NCI-H146 treated with DMSO at 0.1 percent for 48 hours (cell line): ENCODE measurements at regions not wholly inside any gene's neighbourhood (a gene's known extent, or its start where the extent isn't known, plus 50 kb on each side); places are given as distances from the start of the nearest gene placed in this dataset.

Experiments
- DNase-seq: peaks from one replicate; lab custom pipeline; 2025; ENCODE audit not compliant: unreplicated experiment; lab: John Stamatoyannopoulos, UW

- DNase-seq, result no peak
These were observed 91.8 kb upstream of the TNC start for GRCh38 chr9:115209601-115210306.

- DNase-seq, result no peak
These were observed 92.7 kb upstream of the TNC start for GRCh38 chr9:115210699-115211098.

GRCh38 chr9:115211413-115212124 is 93.6 kb upstream of the TNC start:
- no peak for DNase-seq

GRCh38 chr9:115212125-115212605 is 94.2 kb upstream of the TNC start:
- no peak for DNase-seq

GRCh38 chr9:115212832-115213231 is 94.9 kb upstream of the TNC start:
- no peak for DNase-seq

- DNase-seq, result no peak
These were observed 95.9 kb upstream of the TNC start for GRCh38 chr9:115213818-115214334.

- no peak for DNase-seq
These were observed 98.9 kb upstream of the TNC start for GRCh38 chr9:115216873-115217272.

- DNase-seq, result no peak
These were observed 102.5 kb upstream of the TNC start for GRCh38 chr9:115220319-115221005.

- no peak for DNase-seq
These were observed 105.5 kb upstream of the TNC start for GRCh38 chr9:115223471-115223870.

- DNase-seq, result no peak
These were observed 107.6 kb upstream of the TNC start for GRCh38 chr9:115225459-115226116.

- DNase-seq, result no peak
These were observed 108.2 kb upstream of the TNC start for GRCh38 chr9:115226152-115226551.

- DNase-seq, result no peak
These were observed 111.5 kb upstream of the TNC start for GRCh38 chr9:115229496-115229895.

GRCh38 chr9:115230924-115231515 is 113.1 kb upstream of the TNC start:
- no peak for DNase-seq

- no peak for DNase-seq
These were observed 114.3 kb upstream of the TNC start for GRCh38 chr9:115232181-115232774.

- DNase-seq, result no peak
These were observed 116.1 kb upstream of the TNC start for GRCh38 chr9:115234094-115234493.

- DNase-seq, result no peak
These were observed 117.3 kb upstream of the TNC start for GRCh38 chr9:115235221-115235620.

- no peak for DNase-seq
These were observed 119.5 kb upstream of the TNC start for GRCh38 chr9:115237385-115237998.

GRCh38 chr9:115240676-115241075 is 122.7 kb upstream of the TNC start:
- no peak for DNase-seq

GRCh38 chr9:115241641-115242040 is 123.7 kb upstream of the TNC start:
- DNase-seq, result no peak

GRCh38 chr9:115249488-115249887 is 131.5 kb upstream of the TNC start:
- no peak for DNase-seq
